Bronchial epithelial cell (primary cell): ENCODE measurements at regions not wholly inside any gene's neighbourhood (a gene's known extent, or its start where the extent isn't known, plus 50 kb on each side); places are given as distances from the start of the nearest gene placed in this dataset.

Experiments
- DNase-seq: peaks from one replicate; pipeline ENCODE4 v3.0.0-alpha.2; 2010; ENCODE audit warnings: low read depth
- FAIRE-seq: peaks from 2 replicates; lab custom pipeline; 2011; peaks lifted over from hg19 to GRCh38; lab: Jason Lieb, UNC
- H3K27me3 ChIP-seq: 2 replicates; pipeline ENCODE4 v1.5.1; 2011; ENCODE audit warnings: low read length; ENCODE audit not compliant: control insufficient read depth, insufficient read depth
- H3K36me3 ChIP-seq: 2 replicates; pipeline ENCODE4 v1.5.1; 2011; ENCODE audit warnings: low read length; ENCODE audit not compliant: control insufficient read depth, insufficient read depth
- H3K4me3 ChIP-seq: 2 replicates; pipeline ENCODE4 v1.5.1; 2011; ENCODE audit warnings: mild to moderate bottlenecking, low read depth, low read length, control low read depth
- TF ChIP-seq, protein P1 (sequence below): IDR thresholded peaks from 2 replicates; pipeline ENCODE4 v1.5.1; 2011; ENCODE audit warnings: mild to moderate bottlenecking, moderate library complexity, low read length, control low read depth, inconsistent platforms; ENCODE audit not compliant: insufficient read depth, severe bottlenecking

DNA sequence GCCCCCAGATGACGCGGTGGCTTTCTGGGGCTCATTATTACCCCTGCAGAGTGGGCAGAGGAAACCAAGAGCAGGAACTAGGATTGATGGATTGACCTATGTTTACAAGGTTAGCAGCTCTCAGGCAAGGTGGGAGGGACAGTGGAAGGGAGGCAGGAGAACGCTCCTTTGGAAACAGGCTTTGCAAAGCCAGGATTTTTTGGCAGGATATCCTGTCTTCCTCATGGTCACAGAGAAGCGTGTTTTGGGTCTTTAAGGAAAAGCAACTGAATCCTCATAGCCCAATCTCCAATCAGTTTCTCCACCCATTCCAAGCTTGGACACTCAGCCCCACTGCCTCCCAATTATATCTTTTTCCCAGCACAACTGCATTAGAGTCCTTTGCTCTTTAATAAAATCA, 105.6 kb upstream of the SOD1 start:
- Histone ChIP-seq H3K36me3 (no peaks in the 10 kb centered on the region), H3K4me3 (no peak overlapping the region), H3K27me3 (peaks cover 6% of the 10 kb centered on the region)
- TF ChIP-seq, protein P1, sequence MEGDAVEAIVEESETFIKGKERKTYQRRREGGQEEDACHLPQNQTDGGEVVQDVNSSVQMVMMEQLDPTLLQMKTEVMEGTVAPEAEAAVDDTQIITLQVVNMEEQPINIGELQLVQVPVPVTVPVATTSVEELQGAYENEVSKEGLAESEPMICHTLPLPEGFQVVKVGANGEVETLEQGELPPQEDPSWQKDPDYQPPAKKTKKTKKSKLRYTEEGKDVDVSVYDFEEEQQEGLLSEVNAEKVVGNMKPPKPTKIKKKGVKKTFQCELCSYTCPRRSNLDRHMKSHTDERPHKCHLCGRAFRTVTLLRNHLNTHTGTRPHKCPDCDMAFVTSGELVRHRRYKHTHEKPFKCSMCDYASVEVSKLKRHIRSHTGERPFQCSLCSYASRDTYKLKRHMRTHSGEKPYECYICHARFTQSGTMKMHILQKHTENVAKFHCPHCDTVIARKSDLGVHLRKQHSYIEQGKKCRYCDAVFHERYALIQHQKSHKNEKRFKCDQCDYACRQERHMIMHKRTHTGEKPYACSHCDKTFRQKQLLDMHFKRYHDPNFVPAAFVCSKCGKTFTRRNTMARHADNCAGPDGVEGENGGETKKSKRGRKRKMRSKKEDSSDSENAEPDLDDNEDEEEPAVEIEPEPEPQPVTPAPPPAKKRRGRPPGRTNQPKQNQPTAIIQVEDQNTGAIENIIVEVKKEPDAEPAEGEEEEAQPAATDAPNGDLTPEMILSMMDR, result no peak
- FAIRE-seq (no peak), DNase-seq (no peak)

DNA sequence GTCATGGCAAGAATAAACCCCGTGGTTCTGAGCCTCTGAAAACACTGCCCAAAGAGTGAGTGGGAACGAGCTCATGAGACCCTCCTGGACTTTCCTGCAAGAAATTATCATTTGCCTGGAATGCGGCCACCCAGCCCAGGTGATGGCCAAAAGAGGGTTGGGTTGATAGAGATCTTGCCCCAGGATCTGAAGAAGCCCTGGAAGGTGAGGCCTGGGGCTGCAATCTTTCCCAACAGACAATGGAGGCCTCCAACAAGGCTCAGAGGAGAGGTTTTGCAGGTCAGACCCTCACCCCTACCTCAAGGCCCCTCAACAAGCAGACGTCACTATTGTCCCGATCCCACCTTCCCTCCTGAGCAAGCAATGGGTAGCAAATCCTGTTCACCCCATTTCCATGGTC, 106.0 kb upstream of the SOD1 start:
- H3K4me3 ChIP-seq, result no peak overlapping the region
- TF ChIP-seq, protein P1, result no peak
- H3K27me3 ChIP-seq, result peaks cover 6% of the 10 kb centered on the region
- H3K36me3 ChIP-seq, result no peaks in the 10 kb centered on the region
- DNase-seq, result no peak
- peak; percentile 70 for FAIRE-seq

DNA sequence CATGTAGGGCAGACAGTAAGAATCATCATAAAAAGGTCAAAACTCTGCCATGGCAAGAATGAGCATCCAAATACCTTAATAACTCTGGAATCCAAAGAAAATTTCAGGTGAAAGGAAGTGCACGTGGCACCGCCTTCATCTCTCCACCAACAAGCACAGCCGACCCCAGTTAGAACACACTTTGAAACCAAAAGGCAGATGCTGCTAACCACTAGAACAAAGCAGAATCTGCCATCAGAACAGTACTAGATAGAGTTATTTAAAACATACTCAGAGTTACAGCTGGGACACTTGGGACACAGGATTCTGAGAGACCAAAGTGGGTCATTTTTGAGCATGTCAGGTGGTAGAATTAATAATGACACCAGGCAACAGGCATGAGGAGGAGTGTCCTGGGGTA, 106.7 kb upstream of the SOD1 start:
- Histone ChIP-seq H3K36me3 (no peaks in the 10 kb centered on the region), H3K27me3 (peaks cover 5% of the 10 kb centered on the region), H3K4me3 (no peak overlapping the region)
- DNase-seq (no peak), FAIRE-seq (no peak)
- TF ChIP-seq, protein P1, result no peak

DNA sequence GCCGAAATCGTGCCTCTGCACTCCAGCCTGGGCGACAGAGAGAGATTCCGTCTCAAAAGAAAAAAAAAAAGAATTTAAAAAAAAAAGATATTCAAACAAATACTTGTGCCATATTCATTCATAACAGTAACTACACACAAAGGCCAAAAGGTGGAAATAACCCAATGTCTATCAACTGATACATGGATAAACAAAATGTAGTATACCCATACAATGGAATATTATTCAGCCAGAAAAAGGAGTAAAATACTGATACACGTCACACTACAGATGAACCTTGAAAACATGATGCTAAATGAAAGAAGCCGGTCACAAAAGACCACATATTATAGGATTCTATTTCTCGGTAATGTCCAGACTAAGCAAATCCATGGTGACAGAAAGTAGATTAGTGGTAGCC, 109.4 kb upstream of the SOD1 start:
- TF ChIP-seq, protein P1, result no peak
- no peak for FAIRE-seq
- Histone ChIP-seq H3K4me3 (no peak overlapping the region), H3K27me3 (no peaks in the 10 kb centered on the region), H3K36me3 (no peaks in the 10 kb centered on the region)
- DNase-seq, result no peak

DNA sequence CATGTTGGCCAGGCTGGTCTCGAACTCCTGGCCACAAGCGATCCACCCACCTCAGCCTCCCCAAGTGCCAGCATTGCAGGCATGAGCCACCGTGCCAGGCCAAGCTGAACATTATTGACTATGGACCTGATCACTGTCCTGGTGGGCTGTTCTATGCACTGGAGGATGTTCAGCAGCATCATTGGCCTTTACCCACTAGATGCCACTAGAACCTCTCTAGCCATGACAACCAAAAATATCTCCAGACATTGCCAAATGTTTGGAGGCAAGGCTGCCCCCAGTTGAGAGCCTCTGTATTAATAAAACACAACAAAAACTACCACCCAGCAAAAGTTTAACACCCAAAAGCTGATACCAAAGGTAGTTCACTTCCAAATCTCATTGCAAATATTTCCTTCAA, 110.8 kb upstream of the SOD1 start:
- no peak overlapping the region for H3K4me3 ChIP-seq
- TF ChIP-seq, protein P1, result no peak
- no peaks in the 10 kb centered on the region for H3K36me3 ChIP-seq
- FAIRE-seq (no peak), DNase-seq (no peak)
- H3K27me3 ChIP-seq, result no peaks in the 10 kb centered on the region

DNA sequence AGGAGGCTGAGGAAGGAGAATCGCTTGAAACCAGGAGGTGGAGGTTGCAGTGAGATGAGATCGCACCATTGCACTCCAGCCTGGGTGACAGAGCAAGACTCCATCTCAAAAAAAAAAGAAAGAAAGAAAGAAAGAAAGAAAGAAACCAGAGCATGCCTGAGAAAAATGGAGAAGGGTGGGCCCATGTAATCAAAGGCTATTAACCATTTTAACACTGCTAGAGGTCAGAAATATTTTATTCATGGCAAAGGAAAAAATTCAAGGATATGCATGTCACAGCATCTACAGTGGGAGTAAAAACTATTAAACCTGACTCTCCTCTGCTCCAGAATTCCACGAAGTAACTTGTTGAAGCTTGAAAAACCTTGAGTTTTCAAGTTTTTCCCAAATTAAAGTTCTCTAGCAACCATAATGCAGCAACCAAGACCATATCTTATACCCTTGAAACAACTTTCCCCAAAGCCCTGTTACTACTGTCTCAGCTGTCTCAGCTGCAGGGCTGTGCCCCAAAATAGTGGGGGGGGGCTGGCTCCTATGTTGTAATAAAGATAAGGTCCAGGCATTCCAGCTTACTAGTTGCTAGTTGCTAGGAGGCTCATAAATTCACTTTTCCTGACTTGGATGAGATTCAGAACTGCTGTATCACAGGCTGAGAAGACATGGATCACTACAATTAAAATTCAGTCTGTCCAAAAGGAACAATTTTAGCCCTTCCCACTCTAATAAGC, 112.9 kb upstream of the SOD1 start:
- DNase-seq (no peak), FAIRE-seq (no peak)
- TF ChIP-seq, protein P1, result no peak
- H3K27me3 ChIP-seq, result no peaks in the 10 kb centered on the region
- no peak overlapping the region for H3K4me3 ChIP-seq
- no peaks in the 10 kb centered on the region for H3K36me3 ChIP-seq
